PC-3 (cell line): ENCODE measurements at regions not wholly inside any gene's neighbourhood (a gene's known extent, or its start where the extent isn't known, plus 50 kb on each side); places are given as distances from the start of the nearest gene placed in this dataset.

Source experiments
- EZH2 ChIP-seq: fragments of 300-600 bp; sonication (generic); IDR thresholded peaks from one replicate; pipeline ENCODE4 v1.6.1; 2017; ENCODE audit warnings: antibody characterized with exemption, mild to moderate bottlenecking, low read length; ENCODE audit not compliant: unreplicated experiment
- EZH2phosphoT487 ChIP-seq: fragments of 300-600 bp; sonication (generic); IDR thresholded peaks from 2 replicates; pipeline ENCODE4 v1.6.1; 2018; ENCODE audit warnings: mild to moderate bottlenecking, antibody characterized with exemption, low read length, borderline replicate concordance
- TF ChIP-seq, protein P1 (sequence below): fragments of 300-600 bp; sonication (generic); conservative IDR thresholded peaks from 2 replicates; pipeline ENCODE4 v1.5.1; 2017; ENCODE audit warnings: antibody characterized with exemption, low read depth, mild to moderate bottlenecking, low read length

DNA sequence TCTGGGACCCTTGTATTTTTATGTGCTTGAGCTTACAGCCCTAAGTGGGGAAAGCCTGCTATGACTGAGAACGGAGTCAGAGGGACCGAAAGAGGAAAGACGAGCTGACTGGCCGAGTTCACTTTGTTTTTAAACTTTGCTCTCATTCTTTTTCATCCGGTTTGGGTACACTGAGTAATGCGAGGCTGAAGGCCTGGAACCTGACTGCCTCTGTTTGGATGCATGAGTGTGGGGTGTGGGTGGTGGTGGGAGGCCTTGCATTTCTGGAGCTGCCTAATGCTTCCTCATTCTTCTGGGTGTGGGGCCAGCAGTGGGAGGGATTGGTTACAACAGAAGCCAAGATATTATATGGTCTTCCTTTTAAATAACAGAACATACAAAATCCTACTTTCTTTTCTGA is 155.5 kb downstream of the BUB3 start:
- TF ChIP-seq, protein P1, sequence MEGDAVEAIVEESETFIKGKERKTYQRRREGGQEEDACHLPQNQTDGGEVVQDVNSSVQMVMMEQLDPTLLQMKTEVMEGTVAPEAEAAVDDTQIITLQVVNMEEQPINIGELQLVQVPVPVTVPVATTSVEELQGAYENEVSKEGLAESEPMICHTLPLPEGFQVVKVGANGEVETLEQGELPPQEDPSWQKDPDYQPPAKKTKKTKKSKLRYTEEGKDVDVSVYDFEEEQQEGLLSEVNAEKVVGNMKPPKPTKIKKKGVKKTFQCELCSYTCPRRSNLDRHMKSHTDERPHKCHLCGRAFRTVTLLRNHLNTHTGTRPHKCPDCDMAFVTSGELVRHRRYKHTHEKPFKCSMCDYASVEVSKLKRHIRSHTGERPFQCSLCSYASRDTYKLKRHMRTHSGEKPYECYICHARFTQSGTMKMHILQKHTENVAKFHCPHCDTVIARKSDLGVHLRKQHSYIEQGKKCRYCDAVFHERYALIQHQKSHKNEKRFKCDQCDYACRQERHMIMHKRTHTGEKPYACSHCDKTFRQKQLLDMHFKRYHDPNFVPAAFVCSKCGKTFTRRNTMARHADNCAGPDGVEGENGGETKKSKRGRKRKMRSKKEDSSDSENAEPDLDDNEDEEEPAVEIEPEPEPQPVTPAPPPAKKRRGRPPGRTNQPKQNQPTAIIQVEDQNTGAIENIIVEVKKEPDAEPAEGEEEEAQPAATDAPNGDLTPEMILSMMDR, result no peak
- TF ChIP-seq EZH2 (no peak), EZH2phosphoT487 (no peak)
